GM19023 (cell line): ENCODE measurements at regions not wholly inside any gene's neighbourhood (a gene's known extent, or its start where the extent isn't known, plus 50 kb on each side); places are given as distances from the start of the nearest gene placed in this dataset.
"Not testable (repeated sequence)": the region's sequence is repeated elsewhere in the genome, so short reads cannot be mapped to it uniquely, and the experiment has no call there.

Source experiments
- ATAC-seq: cut with Tn5 transposase; IDR thresholded peaks from one replicate; pipeline ENCODE4 v1.9.1; 2021; ENCODE audit warnings: mild to moderate bottlenecking, moderate library complexity; ENCODE audit not compliant: unreplicated experiment

DNA sequence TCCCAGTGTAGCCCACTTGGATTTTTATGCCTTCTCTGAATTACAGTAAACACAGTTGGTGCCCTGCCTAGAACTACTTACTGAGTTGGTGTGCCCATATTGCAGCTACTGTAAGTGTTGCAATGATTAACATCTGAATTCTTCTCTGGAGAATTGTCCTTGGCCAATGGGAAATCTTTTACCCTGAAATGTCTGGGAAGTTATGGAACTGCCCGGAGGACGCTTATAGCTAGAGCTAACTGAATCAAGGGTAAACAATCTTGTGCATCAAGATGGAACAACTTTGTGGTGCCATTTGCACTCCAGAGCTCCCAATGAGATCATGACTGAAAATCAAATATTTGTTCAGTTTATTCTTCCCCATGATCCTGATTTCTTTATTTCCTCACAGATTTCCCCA, 246.7 kb upstream of the CBLB start:
- ATAC-seq, result no peak

- no peak for ATAC-seq
Observed at GRCh38 chr3:106116733-106117489, 248.1 kb upstream of the CBLB start.

DNA sequence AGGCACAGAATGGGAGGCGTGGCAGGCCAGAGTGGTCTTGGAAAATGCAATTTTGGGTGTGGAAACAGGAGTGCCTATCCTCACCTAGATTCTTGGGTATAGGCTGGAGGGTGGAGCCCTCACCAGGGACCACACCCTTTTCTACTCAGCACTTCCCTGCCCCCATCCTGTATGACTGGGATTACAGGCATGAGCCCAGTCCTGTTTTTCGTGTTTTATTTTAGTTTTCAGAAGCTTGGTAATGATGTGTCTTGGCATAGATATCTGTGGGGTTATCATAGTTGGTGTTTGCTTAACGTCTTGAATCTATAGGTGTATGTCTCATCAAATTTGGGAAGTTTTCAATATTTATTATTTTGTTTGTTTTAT, 248.7 kb upstream of the CBLB start:
- ATAC-seq, result no peak

DNA sequence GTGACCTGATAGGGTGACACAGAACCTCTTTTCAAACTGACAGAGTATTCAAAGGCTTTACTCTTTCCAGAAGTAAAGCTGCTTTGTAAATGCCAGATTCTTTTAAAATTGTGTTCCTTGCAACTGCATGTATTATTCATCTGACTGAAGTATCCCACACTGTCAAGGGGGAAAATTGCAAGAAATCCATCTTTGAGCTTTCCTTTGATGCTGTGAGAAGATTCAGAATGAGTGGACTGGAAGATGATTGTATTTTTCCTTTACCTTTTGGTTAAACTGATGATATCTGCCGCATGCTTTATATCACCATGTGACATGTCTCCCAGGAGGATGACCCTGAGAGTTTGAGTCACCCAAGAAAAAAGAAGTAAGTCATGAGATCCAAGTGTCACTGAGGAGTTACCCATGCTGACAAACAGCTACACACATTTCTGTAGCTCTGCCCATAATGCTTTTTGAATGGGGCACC, 250.8 kb upstream of the CBLB start:
- ATAC-seq, result no peak

DNA sequence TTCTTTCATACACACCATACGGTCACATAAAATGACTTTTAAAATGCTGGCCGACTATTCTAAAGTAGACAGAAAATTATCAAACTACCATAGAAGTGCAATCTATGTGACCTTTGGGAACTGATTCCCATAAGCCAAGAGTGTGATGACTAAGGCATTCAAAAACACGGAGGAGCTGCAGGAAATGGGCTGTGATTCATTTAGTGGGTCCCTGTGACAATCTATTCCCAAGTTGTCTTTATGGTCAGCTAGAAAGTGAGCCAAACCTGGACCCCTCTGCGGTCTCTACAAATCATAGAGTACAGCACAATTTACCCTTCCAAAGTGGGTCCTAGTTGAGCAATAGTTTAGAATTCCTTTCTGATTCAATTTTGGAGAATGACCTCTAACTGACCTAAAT, 251.5 kb upstream of the CBLB start:
- ATAC-seq, result no peak

DNA sequence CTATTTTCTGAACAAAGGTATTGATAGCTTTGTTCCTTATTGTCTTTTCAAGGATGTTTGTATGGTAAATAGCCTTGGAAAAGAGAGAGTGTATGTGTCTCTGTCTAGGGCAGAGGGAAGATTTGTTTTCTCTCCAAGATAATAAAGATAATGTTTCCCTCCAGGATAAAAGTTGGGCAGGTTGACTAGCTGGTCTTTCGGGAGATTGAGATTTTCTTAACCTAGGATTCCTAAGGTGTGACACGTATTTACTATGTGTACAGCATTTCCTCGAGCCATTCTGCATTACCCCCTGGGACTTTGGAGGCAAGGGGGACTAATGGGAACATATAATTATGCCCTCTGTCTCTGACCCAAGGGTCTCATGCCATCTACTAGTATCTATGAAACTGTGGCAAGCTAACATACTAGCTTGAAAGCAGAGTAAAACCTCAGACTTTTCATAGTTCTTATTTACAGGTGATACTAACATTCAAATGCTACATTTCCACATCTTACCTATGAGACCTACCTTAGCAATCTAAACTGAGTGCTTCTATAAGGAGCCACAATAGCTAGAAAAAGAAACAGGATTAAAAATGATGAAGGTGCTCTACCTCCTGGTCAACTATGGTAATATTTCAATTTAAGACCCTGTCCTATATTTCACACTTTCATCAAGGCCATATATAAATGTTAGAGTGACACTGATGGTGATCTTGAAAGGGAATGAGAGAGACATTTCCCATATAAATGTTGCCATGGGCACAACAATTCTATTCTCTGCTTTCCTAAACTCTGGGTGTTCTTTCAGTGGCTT, 252.9 kb upstream of the CBLB start:
- ATAC-seq, result no peak

GRCh38 chr3:106124818-106125217, 256.0 kb upstream of the CBLB start:
- ATAC-seq, result no peak

DNA sequence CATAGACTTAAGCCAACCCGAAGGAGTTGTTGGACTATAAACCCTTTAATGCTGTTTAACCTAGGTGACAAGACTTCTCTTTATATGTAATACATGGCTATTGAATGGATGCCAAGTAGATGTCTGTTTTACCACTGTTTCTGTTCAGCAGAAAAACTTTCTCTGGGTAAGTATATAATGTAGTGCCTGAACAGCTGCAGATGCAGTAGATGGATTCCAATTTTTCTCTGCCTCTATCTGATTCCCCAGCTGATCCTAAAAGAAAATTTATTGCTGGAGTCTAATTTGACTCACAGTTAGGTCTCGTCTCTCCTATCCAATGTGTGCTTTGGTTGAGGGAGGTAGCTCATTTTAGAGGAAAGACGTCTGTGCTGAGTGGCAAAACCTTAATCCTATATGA, 256.5 kb upstream of the CBLB start:
- ATAC-seq, result no peak

- no peak for ATAC-seq
Observed at GRCh38 chr3:106126067-106126845, 257.4 kb upstream of the CBLB start.

GRCh38 chr3:106126846-106127235, 258.0 kb upstream of the CBLB start:
- no peak for ATAC-seq

DNA sequence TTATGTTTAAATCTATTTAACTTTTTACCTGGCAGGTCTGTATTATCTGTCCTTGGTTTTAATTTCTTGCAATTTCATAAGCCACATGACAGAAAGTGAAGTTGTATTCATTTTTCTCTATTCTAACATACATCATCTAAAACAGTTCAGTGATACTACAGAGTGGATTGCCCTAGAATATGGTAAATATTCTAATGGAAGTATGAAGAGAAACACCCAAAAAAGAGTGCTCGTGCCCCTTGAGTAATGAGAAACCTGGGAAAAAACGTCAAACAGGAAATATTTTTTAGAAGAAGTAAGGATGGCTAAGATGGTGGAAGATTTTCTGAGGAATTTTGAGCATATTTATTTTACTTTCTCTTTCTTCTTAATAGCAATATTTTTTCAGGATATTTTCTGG, 261.1 kb upstream of the CBLB start:
- no peak for ATAC-seq

- no peak for ATAC-seq
Observed at GRCh38 chr3:106130384-106131198, 261.8 kb upstream of the CBLB start.

DNA sequence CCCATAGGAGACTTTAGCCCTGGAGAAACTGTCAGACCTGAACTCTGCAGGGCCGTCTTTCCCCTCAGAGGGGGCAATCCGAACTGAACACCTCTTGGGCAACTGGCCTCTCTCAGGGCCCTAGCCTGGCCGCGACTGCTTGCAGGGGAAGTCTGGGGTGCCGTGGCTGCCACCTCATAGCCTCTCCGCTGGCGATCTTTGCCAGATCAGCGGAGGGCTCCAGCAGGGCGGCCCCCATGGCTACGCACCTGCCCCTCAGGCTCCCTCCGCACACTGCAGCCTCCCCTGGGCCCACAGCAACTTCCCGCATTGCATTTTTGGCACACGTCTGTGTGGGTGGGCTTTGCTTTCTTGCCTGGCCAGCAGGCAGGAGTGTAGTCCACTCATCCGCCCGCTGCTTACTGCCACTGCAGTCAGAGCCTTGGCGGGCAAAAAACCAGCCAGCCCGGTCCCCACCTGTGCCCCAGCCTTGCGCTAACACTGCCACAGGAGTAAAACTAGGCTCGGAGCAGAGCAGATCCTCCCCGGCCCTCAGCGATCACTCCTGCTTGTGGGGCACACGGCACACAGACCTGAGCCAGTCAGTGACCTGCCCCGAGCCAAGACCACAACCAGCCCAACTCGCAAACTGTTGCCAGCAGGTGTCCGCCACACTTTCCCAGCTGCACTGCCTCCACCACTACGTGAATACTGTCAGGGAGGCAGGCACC, 266.8 kb upstream of the CBLB start:
- no peak for ATAC-seq

DNA sequence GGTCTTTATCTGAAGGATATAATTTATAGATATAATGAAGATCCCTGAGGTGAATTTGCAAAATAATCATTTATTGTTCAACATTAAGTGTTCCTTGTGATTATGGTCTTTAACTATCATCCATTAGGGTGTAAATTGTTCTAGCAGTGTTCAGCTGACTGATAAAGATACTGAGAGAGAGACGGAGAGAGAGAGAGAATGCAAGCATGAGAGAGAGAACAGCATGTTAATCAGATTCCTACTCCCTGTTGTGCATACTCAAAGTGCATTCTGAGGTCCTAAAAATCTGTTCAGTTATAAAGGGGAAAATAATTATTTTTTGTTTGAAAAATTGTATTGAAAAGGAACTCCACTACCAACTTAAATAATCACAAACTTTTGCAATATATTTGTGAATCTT, 271.0 kb upstream of the CBLB start:
- no peak for ATAC-seq

- no peak for ATAC-seq
Observed at GRCh38 chr3:106140431-106140830, 271.6 kb upstream of the CBLB start.

DNA sequence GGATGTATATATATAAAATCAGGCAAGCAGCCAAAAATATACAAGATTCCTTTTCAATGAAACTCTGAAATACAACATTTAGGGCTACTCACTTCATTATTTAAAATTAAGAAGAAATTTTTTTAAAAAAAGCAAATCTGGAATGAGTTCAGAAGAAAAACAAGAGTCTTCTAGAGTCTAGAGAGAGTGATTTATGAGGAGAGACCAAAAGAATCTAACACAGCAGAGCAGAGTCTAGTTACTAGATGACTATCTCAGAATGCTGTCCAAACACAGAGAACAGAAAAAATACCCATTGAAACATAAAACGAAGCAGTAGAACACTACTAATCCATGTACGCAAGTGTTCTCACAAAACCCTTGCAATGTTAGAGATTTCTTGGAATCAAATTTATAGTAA, 275.2 kb upstream of the CBLB start:
- no peak for ATAC-seq

DNA sequence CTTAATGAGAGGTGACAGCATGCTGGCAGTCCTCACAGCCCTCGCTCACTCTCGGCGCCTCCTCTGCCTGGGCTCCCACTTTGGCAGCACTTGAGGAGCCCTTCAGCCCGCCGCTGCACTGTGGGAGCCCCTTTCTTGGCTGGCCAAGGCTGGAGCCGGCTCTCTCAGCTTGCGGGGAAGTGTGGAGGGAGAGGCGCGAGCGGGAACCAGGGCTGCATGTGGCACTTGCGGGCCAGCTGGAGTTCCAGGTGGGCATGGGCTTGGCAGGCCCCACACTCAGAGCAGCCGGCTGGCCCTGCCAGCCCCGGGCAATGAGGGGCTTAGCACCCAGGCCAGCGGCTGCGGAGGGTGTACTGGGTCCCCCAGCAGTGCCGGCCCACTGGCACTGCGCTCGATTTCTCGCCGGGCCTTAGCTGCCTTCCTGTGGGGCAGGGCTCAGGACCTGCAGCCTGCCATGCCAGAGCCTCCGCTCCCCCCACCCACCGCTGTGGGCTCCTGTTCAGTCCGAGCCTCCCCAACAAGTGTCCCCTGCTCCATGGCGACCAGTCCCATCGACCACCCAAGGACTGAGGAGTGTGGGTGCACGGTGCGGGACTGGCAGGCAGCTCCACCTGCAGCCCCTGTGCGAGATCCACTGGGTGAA, 279.7 kb upstream of the CBLB start:
- ATAC-seq, result not testable (repeated sequence)

- no peak for ATAC-seq
Observed at GRCh38 chr3:106157411-106157810, 288.6 kb upstream of the CBLB start.

DNA sequence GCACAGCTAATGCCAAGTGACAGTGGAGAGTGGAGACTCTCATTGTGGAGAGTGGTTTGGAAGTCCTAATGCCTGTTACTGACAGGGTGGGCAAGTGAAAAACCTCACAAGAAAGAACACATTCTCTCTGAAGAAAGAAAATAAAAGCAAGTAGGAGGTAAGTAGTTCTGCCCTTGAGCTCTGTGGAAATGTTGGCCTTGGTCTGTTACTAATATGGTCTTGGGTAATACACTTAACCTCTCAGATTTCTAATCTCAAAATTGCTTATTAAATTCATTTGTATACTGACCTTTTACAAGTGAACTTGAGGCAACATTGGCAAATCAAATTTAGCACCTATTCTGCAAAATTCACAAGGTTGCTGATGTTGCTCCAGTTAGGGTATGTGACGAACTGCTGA, 291.6 kb upstream of the CBLB start:
- ATAC-seq, result no peak

- no peak for ATAC-seq
Observed at GRCh38 chr3:106161246-106161645, 292.4 kb upstream of the CBLB start.
